ENCODE measurements at regions not wholly inside any gene's neighbourhood (a gene's known extent, or its start where the extent isn't known, plus 50 kb on each side); places are given as distances from the start of the nearest gene placed in this dataset.

DNA sequence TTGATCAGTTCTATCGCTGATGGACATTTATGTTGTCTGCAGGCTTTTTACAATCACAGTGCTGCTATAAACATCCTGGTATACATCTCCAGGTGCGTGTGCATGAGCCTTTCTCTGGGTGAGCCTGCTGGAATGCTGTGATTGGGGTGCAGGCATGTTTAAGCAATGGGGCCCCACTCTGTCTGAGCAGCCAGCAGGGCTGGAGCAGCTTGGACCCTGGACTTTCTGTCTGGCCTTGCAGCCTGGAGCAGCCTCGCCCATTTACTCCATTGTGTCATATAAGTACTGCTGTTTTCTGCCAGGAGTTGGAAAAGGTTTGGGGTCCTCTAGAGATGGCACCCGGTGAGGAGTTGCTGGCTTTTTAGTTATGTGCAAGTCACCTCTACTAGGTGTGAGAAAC, 199.0 kb downstream of the KIF26A start:
- intact Hi-C loops (cut with DNase I) = no loop called here
- peaks cover 2 to 3% of the 10 kb centered on the region in 2 donors for H3K4me1 ChIP-seq (replicated peaks in 1 of 2)
- H3K4me3 ChIP-seq = no peak overlapping the region
- DNase-seq = no peak
- WGBS, 4 donors = 78 to 80% (median 80%) methylated on average over 4 of the region's 4 CpGs
- TF ChIP-seq, protein P1, sequence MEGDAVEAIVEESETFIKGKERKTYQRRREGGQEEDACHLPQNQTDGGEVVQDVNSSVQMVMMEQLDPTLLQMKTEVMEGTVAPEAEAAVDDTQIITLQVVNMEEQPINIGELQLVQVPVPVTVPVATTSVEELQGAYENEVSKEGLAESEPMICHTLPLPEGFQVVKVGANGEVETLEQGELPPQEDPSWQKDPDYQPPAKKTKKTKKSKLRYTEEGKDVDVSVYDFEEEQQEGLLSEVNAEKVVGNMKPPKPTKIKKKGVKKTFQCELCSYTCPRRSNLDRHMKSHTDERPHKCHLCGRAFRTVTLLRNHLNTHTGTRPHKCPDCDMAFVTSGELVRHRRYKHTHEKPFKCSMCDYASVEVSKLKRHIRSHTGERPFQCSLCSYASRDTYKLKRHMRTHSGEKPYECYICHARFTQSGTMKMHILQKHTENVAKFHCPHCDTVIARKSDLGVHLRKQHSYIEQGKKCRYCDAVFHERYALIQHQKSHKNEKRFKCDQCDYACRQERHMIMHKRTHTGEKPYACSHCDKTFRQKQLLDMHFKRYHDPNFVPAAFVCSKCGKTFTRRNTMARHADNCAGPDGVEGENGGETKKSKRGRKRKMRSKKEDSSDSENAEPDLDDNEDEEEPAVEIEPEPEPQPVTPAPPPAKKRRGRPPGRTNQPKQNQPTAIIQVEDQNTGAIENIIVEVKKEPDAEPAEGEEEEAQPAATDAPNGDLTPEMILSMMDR (IDR thresholded peaks at IDR 0.05) = no peak
- no peak for TF ChIP-seq POLR2A (IDR thresholded peaks at IDR 0.05)
- H3K36me3 ChIP-seq (replicated peaks in 1 of 2) = no peaks in the 10 kb centered on the region
- no peaks in the 10 kb centered on the region for H3K9me3 ChIP-seq (replicated peaks in 1 of 3)
- H3K27me3 ChIP-seq = no peaks in the 10 kb centered on the region
- no peak overlapping the region for H3K27ac ChIP-seq

DNA sequence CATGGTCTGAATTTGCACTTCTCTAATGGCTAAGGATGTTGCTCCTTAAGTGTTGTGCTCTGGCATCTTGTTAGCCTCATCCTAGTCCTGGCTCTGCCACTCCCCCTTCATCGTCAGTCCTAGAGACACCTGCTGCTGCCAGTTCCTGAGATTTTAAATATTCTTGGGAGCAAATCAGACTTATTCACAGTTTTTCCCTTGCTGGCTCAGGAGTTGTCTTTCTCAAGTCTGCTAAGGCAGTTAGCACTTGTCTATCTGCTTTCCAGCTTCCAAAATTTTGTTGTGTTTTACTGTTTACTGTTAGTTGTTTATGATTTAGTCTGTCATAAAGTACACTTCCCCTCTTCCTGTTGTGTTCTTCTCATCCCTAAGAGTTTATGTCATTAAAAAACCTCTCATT, 201.0 kb downstream of the KIF26A start:
- no peak for DNase-seq
- H3K27me3 ChIP-seq = no peaks in the 10 kb centered on the region

DNA sequence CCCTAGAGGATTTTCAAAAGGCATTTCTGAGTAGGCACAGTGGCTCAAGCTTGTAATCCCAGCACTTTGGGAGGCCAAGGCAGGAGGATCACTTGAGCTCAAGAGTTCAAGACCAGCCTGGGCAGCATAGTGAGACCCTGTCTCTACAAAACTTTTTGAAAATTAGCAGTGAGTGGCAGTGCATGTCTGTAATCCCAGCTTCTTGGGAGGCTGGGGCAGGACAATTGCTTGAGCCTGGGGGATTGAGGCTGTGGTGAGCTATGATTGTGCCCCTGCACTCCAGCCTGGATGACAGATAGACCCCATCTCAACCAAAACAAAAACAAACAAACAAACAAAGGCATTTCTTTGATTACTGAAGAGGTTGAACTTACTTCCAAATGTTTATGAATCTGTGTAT, 201.4 kb downstream of the KIF26A start:
- intact Hi-C loops (cut with DNase I) = no loop called here
- TF ChIP-seq, protein P1 (IDR thresholded peaks at IDR 0.05) = no peak
- TF ChIP-seq POLR2A (IDR thresholded peaks at IDR 0.05) = no peak
- peaks cover 5 to 10% of the 10 kb centered on the region in 2 donors for H3K4me1 ChIP-seq (replicated peaks in 1 of 2)
- no peaks in the 10 kb centered on the region for H3K36me3 ChIP-seq (replicated peaks in 1 of 2)
- no peak overlapping the region for H3K4me3 ChIP-seq
- no peaks in the 10 kb centered on the region for H3K27me3 ChIP-seq
- no peak for DNase-seq
- no peaks in the 10 kb centered on the region for H3K9me3 ChIP-seq (replicated peaks in 1 of 3)
- no peak overlapping the region for H3K27ac ChIP-seq

More for the DNA sequence above, 201.0 kb downstream of the KIF26A start:
- peaks cover 5 to 10% of the 10 kb centered on the region in 2 donors for H3K4me1 ChIP-seq (replicated peaks in 1 of 2)
- no peaks in the 10 kb centered on the region for H3K9me3 ChIP-seq (replicated peaks in 1 of 3)
- WGBS, 4 donors = 60 to 79% (median 72%) methylated on average over 1 of the region's 1 CpG
- intact Hi-C loops (cut with DNase I) = no loop called here
- H3K27ac ChIP-seq = no peak overlapping the region
- no peaks in the 10 kb centered on the region for H3K36me3 ChIP-seq (replicated peaks in 1 of 2)
- H3K4me3 ChIP-seq = no peak overlapping the region
- no peak for TF ChIP-seq POLR2A (IDR thresholded peaks at IDR 0.05)

DNA sequence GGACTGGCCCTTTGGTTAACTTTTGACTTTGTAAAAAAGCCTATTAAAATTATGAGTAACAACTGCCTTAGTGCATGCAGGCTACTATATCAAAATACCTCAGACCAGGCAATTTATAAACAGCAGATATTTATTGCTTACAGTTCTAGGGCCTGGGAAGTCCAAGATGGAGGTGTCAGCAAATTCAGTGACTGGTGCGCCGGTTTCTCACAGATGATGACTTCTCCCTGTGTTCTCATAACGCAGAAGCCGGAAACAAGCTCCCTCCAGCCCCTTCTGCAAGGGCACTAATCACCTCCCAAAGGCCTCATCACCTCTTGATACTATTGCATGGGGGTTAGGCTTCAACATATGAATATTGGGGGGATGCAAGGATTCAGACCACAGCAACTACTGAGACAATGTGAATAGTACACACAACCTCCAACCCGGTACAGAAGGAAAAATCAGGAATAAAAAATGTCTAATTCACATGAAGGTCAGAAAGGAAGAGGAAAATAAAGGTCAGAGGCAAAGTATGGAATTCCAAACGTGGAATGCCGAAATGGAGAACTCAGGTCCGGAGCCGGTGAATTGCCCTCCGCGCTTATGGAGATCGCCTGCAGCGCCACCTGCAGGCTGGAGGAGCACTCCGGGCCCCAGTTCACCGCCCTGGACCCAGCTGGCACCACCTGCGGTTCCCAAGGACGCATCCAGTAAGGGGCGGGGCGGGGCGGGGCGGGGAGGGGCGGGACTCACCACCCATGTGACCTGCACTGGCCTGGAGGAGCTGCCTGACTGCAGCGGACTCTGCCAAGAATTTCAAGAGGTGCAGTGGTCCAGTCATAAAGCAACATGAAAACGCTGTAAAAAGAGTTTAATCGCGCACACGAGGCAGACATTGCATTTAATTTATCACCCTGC, 203.4 kb downstream of the KIF26A start:
- peak; percentile 73 to 89 (median 84) for DNase-seq
- H3K9me3 ChIP-seq (replicated peaks in 1 of 3) = no peaks in the 10 kb centered on the region
- TF ChIP-seq, protein P1 (IDR thresholded peaks at IDR 0.05) = peak; percentile 42 to 81 (median 65)
- no peak for TF ChIP-seq POLR2A (IDR thresholded peaks at IDR 0.05)

More for the DNA sequence above, 203.4 kb downstream of the KIF26A start:
- Histone ChIP-seq H3K36me3 (replicated peaks in 1 of 2) (no peaks in the 10 kb centered on the region), H3K4me3 (no peak overlapping the region), H3K27me3 (no peaks in the 10 kb centered on the region), H3K27ac (no peak overlapping the region), H3K4me1 (replicated peaks in 1 of 2) (peaks cover 5 to 10% of the 10 kb centered on the region in 2 donors)
- WGBS, 4 donors = 39 to 66% (median 57%) methylated on average over 17 to 27 of the region's 27 CpGs
- intact Hi-C loops (cut with DNase I) = no loop called here

Measured in adrenal gland (tissue), 9 donors.